Ovary (tissue), 3 donors: ENCODE measurements at regions not wholly inside any gene's neighbourhood (a gene's known extent, or its start where the extent isn't known, plus 50 kb on each side); places are given as distances from the start of the nearest gene placed in this dataset.

Experiments
- POLR2A ChIP-seq: fragments of 450-650 bp; IDR thresholded peaks from one replicate; pipeline ENCODE4 v1.6.1; 2017; ENCODE audit warnings: antibody characterized with exemption, mild to moderate bottlenecking, moderate library complexity
- TF ChIP-seq, protein P1 (sequence below), 3 donors: fragments of 450-650 bp in 2 of 3; fragments of 200-600 bp in 1 of 3; IDR thresholded peaks; one replicate each; pipeline versions ENCODE4 v1.5.1 to v1.8.0; 2016 to 2022; ENCODE audit warnings: antibody characterized with exemption in 3 of 3, mild to moderate bottlenecking in 1 of 3
- donor health status: DM: no; HTN: no; CAD: no.

DNA sequence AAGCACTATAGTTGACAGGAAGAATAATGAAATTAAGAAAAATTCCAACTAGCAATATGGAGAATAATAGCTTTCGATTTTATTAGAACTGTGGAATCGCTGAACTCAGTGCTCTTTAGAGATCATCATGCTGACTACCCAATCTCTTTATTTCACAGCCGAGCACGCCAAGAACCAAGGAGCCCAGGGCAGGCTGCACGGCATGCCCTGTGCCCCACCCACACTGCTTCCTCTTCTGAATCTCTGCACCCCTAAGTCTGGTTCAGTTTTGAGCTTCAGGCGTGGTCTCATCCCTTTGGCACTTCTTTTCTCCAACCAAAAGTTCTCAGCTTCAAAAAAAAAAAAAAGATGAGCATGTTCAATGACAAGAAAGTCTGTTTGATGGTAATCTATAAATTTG lies 92.4 kb upstream of the ZNF800 start:
- TF ChIP-seq POLR2A = no peak
- TF ChIP-seq, protein P1, sequence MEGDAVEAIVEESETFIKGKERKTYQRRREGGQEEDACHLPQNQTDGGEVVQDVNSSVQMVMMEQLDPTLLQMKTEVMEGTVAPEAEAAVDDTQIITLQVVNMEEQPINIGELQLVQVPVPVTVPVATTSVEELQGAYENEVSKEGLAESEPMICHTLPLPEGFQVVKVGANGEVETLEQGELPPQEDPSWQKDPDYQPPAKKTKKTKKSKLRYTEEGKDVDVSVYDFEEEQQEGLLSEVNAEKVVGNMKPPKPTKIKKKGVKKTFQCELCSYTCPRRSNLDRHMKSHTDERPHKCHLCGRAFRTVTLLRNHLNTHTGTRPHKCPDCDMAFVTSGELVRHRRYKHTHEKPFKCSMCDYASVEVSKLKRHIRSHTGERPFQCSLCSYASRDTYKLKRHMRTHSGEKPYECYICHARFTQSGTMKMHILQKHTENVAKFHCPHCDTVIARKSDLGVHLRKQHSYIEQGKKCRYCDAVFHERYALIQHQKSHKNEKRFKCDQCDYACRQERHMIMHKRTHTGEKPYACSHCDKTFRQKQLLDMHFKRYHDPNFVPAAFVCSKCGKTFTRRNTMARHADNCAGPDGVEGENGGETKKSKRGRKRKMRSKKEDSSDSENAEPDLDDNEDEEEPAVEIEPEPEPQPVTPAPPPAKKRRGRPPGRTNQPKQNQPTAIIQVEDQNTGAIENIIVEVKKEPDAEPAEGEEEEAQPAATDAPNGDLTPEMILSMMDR (IDR thresholded peaks at IDR 0.05) = no peak
